GM21381 (cell line): ENCODE measurements at regions not wholly inside any gene's neighbourhood (a gene's known extent, or its start where the extent isn't known, plus 50 kb on each side); places are given as distances from the start of the nearest gene placed in this dataset.
"Not testable (repeated sequence)": the region's sequence is repeated elsewhere in the genome, so short reads cannot be mapped to it uniquely, and the experiment has no call there.

Experiments used
- ATAC-seq: cut with Tn5 transposase; IDR thresholded peaks from one replicate; pipeline ENCODE4 v1.9.1; 2021; ENCODE audit warnings: mild to moderate bottlenecking, moderate library complexity; ENCODE audit not compliant: unreplicated experiment

- not testable (repeated sequence) for ATAC-seq
These were observed 63.5 kb downstream of the UNC93B1 start for GRCh38 chr11:67940440-67940839.

- not testable (repeated sequence) for ATAC-seq
These were observed 64.9 kb downstream of the UNC93B1 start for GRCh38 chr11:67938964-67939363.

GRCh38 chr11:67938371-67938770 is 65.5 kb downstream of the UNC93B1 start:
- ATAC-seq, result not testable (repeated sequence)

- not testable (repeated sequence) for ATAC-seq
These were observed 80.3 kb downstream of the UNC93B1 start for GRCh38 chr11:67923565-67923964.

GRCh38 chr11:67920546-67920945 is 83.4 kb downstream of the UNC93B1 start:
- ATAC-seq, result not testable (repeated sequence)

GRCh38 chr11:67912184-67912583 is 91.7 kb downstream of the UNC93B1 start:
- not testable (repeated sequence) for ATAC-seq

- not testable (repeated sequence) for ATAC-seq
These were observed 92.7 kb downstream of the UNC93B1 start for GRCh38 chr11:67911211-67911610.

- ATAC-seq, result not testable (repeated sequence)
These were observed 93.1 kb downstream of the UNC93B1 start for GRCh38 chr11:67910803-67911202.

- not testable (repeated sequence) for ATAC-seq
These were observed 96.9 kb downstream of the UNC93B1 start for GRCh38 chr11:67906969-67907368.

GRCh38 chr11:67899462-67899861 is 104.4 kb downstream of the UNC93B1 start:
- ATAC-seq, result not testable (repeated sequence)

GRCh38 chr11:67893487-67893886 is 110.4 kb downstream of the UNC93B1 start:
- not testable (repeated sequence) for ATAC-seq

- ATAC-seq, result not testable (repeated sequence)
These were observed 114.3 kb downstream of the UNC93B1 start for GRCh38 chr11:67889646-67890045.

GRCh38 chr11:67888056-67888455 is 115.8 kb downstream of the UNC93B1 start:
- not testable (repeated sequence) for ATAC-seq

GRCh38 chr11:67886672-67887071 is 117.2 kb downstream of the UNC93B1 start:
- not testable (repeated sequence) for ATAC-seq

GRCh38 chr11:67886207-67886606 is 117.7 kb downstream of the UNC93B1 start:
- not testable (repeated sequence) for ATAC-seq

GRCh38 chr11:67885574-67885973 is 118.3 kb downstream of the UNC93B1 start:
- ATAC-seq, result not testable (repeated sequence)

- ATAC-seq, result not testable (repeated sequence)
These were observed 118.9 kb downstream of the UNC93B1 start for GRCh38 chr11:67884761-67885558.

- not testable (repeated sequence) for ATAC-seq
These were observed 119.7 kb downstream of the UNC93B1 start for GRCh38 chr11:67884073-67884757.

GRCh38 chr11:67882304-67882703 is 121.6 kb downstream of the UNC93B1 start:
- not testable (repeated sequence) for ATAC-seq

GRCh38 chr11:67881836-67882235 is 122.1 kb downstream of the UNC93B1 start:
- not testable (repeated sequence) for ATAC-seq

- not testable (repeated sequence) for ATAC-seq
These were observed 123.2 kb downstream of the UNC93B1 start for GRCh38 chr11:67880594-67881196.
